HG03159 (cell line): ENCODE measurements at regions not wholly inside any gene's neighbourhood (a gene's known extent, or its start where the extent isn't known, plus 50 kb on each side); places are given as distances from the start of the nearest gene placed in this dataset.

Source experiments
- ATAC-seq: cut with Tn5 transposase; IDR thresholded peaks from one replicate; pipeline ENCODE4 v1.9.1; 2021; ENCODE audit warnings: mild to moderate bottlenecking, moderate library complexity; ENCODE audit not compliant: unreplicated experiment

GRCh38 chr6:147711476-147711875, 203.0 kb downstream of the SAMD5 start:
- no peak for ATAC-seq

- no peak for ATAC-seq
Measured at GRCh38 chr6:147712841-147713240, 204.4 kb downstream of the SAMD5 start.

GRCh38 chr6:147715035-147715434, 206.5 kb downstream of the SAMD5 start:
- no peak for ATAC-seq

GRCh38 chr6:147716434-147716833, 207.9 kb downstream of the SAMD5 start:
- no peak for ATAC-seq

- no peak for ATAC-seq
Measured at GRCh38 chr6:147717991-147718390, 209.5 kb downstream of the SAMD5 start.

GRCh38 chr6:147722158-147722557, 213.7 kb downstream of the SAMD5 start:
- ATAC-seq: no peak

GRCh38 chr6:147724454-147724853, 216.0 kb downstream of the SAMD5 start:
- ATAC-seq: no peak

GRCh38 chr6:147726342-147726741, 217.9 kb downstream of the SAMD5 start:
- no peak for ATAC-seq

- ATAC-seq: no peak
Measured at GRCh38 chr6:147728903-147729302, 220.4 kb downstream of the SAMD5 start.

GRCh38 chr6:147733686-147734085, 225.2 kb downstream of the SAMD5 start:
- no peak for ATAC-seq

- ATAC-seq: no peak
Measured at GRCh38 chr6:147734151-147734550, 225.7 kb downstream of the SAMD5 start.

- ATAC-seq: no peak
Measured at GRCh38 chr6:147735924-147736323, 227.4 kb downstream of the SAMD5 start.

- ATAC-seq: no peak
Measured at GRCh38 chr6:147737115-147737514, 228.6 kb downstream of the SAMD5 start.

- ATAC-seq: no peak
Measured at GRCh38 chr6:147738099-147738498, 229.6 kb downstream of the SAMD5 start.

GRCh38 chr6:147738516-147739162, 230.1 kb downstream of the SAMD5 start:
- ATAC-seq: no peak

GRCh38 chr6:147740326-147740725, 231.8 kb downstream of the SAMD5 start:
- ATAC-seq: no peak

GRCh38 chr6:147740916-147741315, 232.4 kb downstream of the SAMD5 start:
- ATAC-seq: no peak

- no peak for ATAC-seq
Measured at GRCh38 chr6:147741389-147741788, 232.9 kb downstream of the SAMD5 start.

GRCh38 chr6:147742440-147742839, 233.9 kb downstream of the SAMD5 start:
- no peak for ATAC-seq

- ATAC-seq: no peak
Measured at GRCh38 chr6:147744012-147744411, 235.5 kb downstream of the SAMD5 start.

GRCh38 chr6:147749331-147749730, 240.8 kb downstream of the SAMD5 start:
- ATAC-seq: no peak

- no peak for ATAC-seq
Measured at GRCh38 chr6:147750413-147750812, 241.9 kb downstream of the SAMD5 start.

- no peak for ATAC-seq
Measured at GRCh38 chr6:147751232-147751631, 242.7 kb downstream of the SAMD5 start.
